Keratinocyte (primary cell): ENCODE measurements at regions not wholly inside any gene's neighbourhood (a gene's known extent, or its start where the extent isn't known, plus 50 kb on each side); places are given as distances from the start of the nearest gene placed in this dataset.

Experiments used
- DNase-seq: peaks from one replicate; pipeline ENCODE4 v3.0.0-alpha.2; 2011; ENCODE audit warnings: low read depth, missing footprints, low spot score
- FAIRE-seq: peaks from 2 replicates; lab custom pipeline; 2011; peaks lifted over from hg19 to GRCh38; lab: Jason Lieb, UNC
- H2AFZ ChIP-seq: 2 replicates; pipeline ENCODE4 v1.6.0; 2012; ENCODE audit warnings: low read length, control low read depth, inconsistent platforms; ENCODE audit not compliant: control insufficient read depth
- H3K27ac ChIP-seq: 2 replicates; pipeline ENCODE4 v1.5.1; 2011; ENCODE audit warnings: low read length; ENCODE audit not compliant: control insufficient read depth, insufficient read depth
- H3K27me3 ChIP-seq: 3 replicates; pipeline ENCODE4 v1.6.0; 2011; ENCODE audit warnings: low read length; ENCODE audit not compliant: control insufficient read depth, insufficient read depth; ENCODE audit errors: extremely low read depth
- H3K36me3 ChIP-seq, 2 experiments: 2 replicates in 1 of 2; 3 replicates in 1 of 2; pipeline ENCODE4 v1.5.1; 2011; ENCODE audit warnings: low read length in 2 of 2, mild to moderate bottlenecking in 1 of 2; ENCODE audit not compliant: control insufficient read depth in 2 of 2, insufficient read depth in 2 of 2; ENCODE audit errors: extremely low read depth in 1 of 2
- H3K4me1 ChIP-seq: 3 replicates; pipeline ENCODE4 v1.5.1; 2011; ENCODE audit warnings: low read length; ENCODE audit not compliant: control insufficient read depth, insufficient read depth; ENCODE audit errors: extremely low read depth
- H3K4me2 ChIP-seq: 3 replicates; pipeline ENCODE4 v1.6.0; 2011; ENCODE audit warnings: low read depth, low read length; ENCODE audit not compliant: control insufficient read depth, insufficient read depth; ENCODE audit errors: extremely low read depth
- H3K4me3 ChIP-seq, 3 experiments: fragments of 200-600 bp in 1 of 3; sonication (generic) in 1 of 3; 2 replicates in 2 of 3; 3 replicates in 1 of 3; pipeline ENCODE4 v1.5.1; 2011 to 2016; ENCODE audit warnings: low read length in 3 of 3, mild to moderate bottlenecking in 3 of 3, control low read depth in 2 of 3, inconsistent platforms in 1 of 3, low read depth in 1 of 3, mixed read lengths in 1 of 3, mixed run types in 1 of 3, moderate library complexity in 1 of 3; ENCODE audit not compliant: control insufficient read depth in 2 of 3, insufficient read depth in 2 of 3; ENCODE audit errors: extremely low read depth in 1 of 3
- H3K79me2 ChIP-seq: 2 replicates; pipeline ENCODE4 v1.6.0; 2012; ENCODE audit warnings: low read length; ENCODE audit not compliant: control insufficient read depth, insufficient read depth
- H3K9ac ChIP-seq: 3 replicates; pipeline ENCODE4 v1.6.0; 2011; ENCODE audit warnings: low read length; ENCODE audit not compliant: control insufficient read depth, insufficient read depth; ENCODE audit errors: extremely low read depth
- H3K9me1 ChIP-seq: 3 replicates; pipeline ENCODE4 v1.6.0; 2011; ENCODE audit warnings: low read length; ENCODE audit not compliant: control insufficient read depth, insufficient read depth; ENCODE audit errors: extremely low read depth
- H3K9me3 ChIP-seq: 2 replicates; pipeline ENCODE4 v1.5.1; 2012; ENCODE audit warnings: low read depth, low read length; ENCODE audit not compliant: control insufficient read depth
- H4K20me1 ChIP-seq: 3 replicates; pipeline ENCODE4 v1.6.0; 2011; ENCODE audit warnings: low read length; ENCODE audit not compliant: control insufficient read depth, insufficient read depth; ENCODE audit errors: extremely low read depth
- CTCF ChIP-seq, 3 experiments: IDR thresholded peaks in 1 of 3; conservative IDR thresholded peaks in 1 of 3; optimal IDR thresholded peaks in 1 of 3; 2 replicates in 2 of 3; 3 replicates in 1 of 3; pipeline versions ENCODE3 to v1.5.1; 2011; ENCODE audit warnings: low read length in 3 of 3, mild to moderate bottlenecking in 3 of 3, moderate library complexity in 2 of 3, control low read depth in 1 of 3, inconsistent platforms in 1 of 3; ENCODE audit not compliant: insufficient read depth in 2 of 3; ENCODE audit errors: extremely low read depth in 1 of 3
- EZH2 ChIP-seq: IDR thresholded peaks from one replicate; pipeline ENCODE4 v1.6.1; 2012; ENCODE audit warnings: inconsistent platforms, mild to moderate bottlenecking, low read length, moderate library complexity
- dilution Hi-C: fragments of 300-500 bp; cut with MboI; formaldehyde crosslinking; loops from one replicate; pipeline ENCODE4 v1.7.0; 2020; ENCODE audit warnings: low sequenced_read_pairs; ENCODE audit not compliant: extremely low pct_ligation_motif_present

- dilution Hi-C loops: no loop called here
- H3K27ac ChIP-seq: no peak overlapping the region
- DNase-seq: no peak
- no peaks in the 10 kb centered on the region for H3K9me1 ChIP-seq
- H3K27me3 ChIP-seq: no peaks in the 10 kb centered on the region
- no peaks in the 10 kb centered on the region for H3K36me3 ChIP-seq
- no peaks in the 10 kb centered on the region for H3K4me1 ChIP-seq
- no peak for FAIRE-seq
- no peak overlapping the region for H3K9ac ChIP-seq
- H2AFZ ChIP-seq: no peak overlapping the region
- no peak overlapping the region for H3K4me3 ChIP-seq
- no peak for TF ChIP-seq CTCF (optimal IDR thresholded peaks at IDR 0.05 in 1 of 3, IDR thresholded peaks at IDR 0.05 in 1 of 3, conservative IDR thresholded peaks at IDR 0.05 in 1 of 3; ENCODE audit: extremely low read depth in 1 of 3, insufficient read depth in 2 of 3, low read length in 3 of 3)
- TF ChIP-seq EZH2: no peak
- no peaks in the 10 kb centered on the region for H3K9me3 ChIP-seq
- H3K4me2 ChIP-seq: no peak overlapping the region
- H3K79me2 ChIP-seq: no peaks in the 10 kb centered on the region
- no peaks in the 10 kb centered on the region for H4K20me1 ChIP-seq
Measured at GRCh38 chr5:121239951-121240350, 611.7 kb upstream of the FTMT start.

- H3K36me3 ChIP-seq: no peaks in the 10 kb centered on the region
- no peak overlapping the region for H3K9ac ChIP-seq
- H4K20me1 ChIP-seq: no peaks in the 10 kb centered on the region
- TF ChIP-seq EZH2: no peak
- no peak for TF ChIP-seq CTCF (optimal IDR thresholded peaks at IDR 0.05 in 1 of 3, IDR thresholded peaks at IDR 0.05 in 1 of 3, conservative IDR thresholded peaks at IDR 0.05 in 1 of 3; ENCODE audit: extremely low read depth in 1 of 3, insufficient read depth in 2 of 3, low read length in 3 of 3)
- FAIRE-seq (no peak), DNase-seq (no peak)
- no peaks in the 10 kb centered on the region for H3K9me1 ChIP-seq
- dilution Hi-C loops: no loop called here
- H3K4me1 ChIP-seq: no peaks in the 10 kb centered on the region
- no peak overlapping the region for H3K27ac ChIP-seq
- H2AFZ ChIP-seq: no peak overlapping the region
- no peaks in the 10 kb centered on the region for H3K79me2 ChIP-seq
- H3K27me3 ChIP-seq: no peaks in the 10 kb centered on the region
- no peak overlapping the region for H3K4me3 ChIP-seq
- H3K9me3 ChIP-seq: no peaks in the 10 kb centered on the region
- H3K4me2 ChIP-seq: no peak overlapping the region
Measured at GRCh38 chr5:121246971-121247370, 604.7 kb upstream of the FTMT start.
